GM03348 (cell line): ENCODE measurements at regions not wholly inside any gene's neighbourhood (a gene's known extent, or its start where the extent isn't known, plus 50 kb on each side); places are given as distances from the start of the nearest gene placed in this dataset.
A peak's percentile ranks its signal among the peaks of the same experiment; 100 is the strongest.

Source experiments
- DNase-seq: peaks from one replicate; pipeline ENCODE4 v3.0.0; 2012; ENCODE audit warnings: low spot score

DNA sequence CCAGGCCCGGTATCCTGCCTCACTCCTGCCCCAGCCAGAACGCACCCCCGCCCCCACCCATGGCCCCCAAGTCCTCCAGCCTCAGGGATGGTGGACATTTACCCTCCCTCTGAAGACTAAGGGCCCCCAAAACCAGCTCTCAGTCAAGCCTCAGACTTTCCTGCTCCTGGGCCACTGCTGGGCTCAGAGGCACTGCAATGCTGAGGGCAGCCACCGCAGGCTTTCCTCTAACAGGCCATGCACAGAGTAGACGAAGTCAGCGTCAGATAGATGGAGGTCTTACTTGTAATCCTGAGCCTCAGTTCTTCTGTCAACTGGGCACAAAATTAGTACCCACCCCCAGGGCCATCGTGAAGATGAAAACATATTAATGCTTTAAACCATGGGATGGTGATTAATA, 92.6 kb downstream of the TTC32 start:
- no peak for DNase-seq

DNA sequence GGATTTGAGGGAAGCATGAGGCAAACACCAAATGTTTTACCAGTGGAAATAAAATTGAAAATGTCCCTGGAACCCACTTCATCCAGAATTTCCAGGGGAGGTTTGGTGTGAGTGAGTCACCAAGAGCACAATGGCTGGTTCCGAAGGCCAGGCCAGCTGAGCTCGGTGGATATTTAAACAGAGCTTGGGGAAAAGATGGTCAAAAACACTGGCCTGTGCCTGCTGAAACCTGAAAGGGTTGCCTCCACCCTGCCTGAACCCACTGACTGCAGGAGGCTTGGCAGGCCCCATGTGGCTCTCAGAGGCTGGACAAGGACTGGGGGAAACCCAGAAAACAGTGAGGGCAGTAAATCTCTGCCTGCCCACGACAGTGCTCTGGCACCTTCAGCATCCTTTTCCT, 93.9 kb downstream of the TTC32 start:
- no peak for DNase-seq

DNA sequence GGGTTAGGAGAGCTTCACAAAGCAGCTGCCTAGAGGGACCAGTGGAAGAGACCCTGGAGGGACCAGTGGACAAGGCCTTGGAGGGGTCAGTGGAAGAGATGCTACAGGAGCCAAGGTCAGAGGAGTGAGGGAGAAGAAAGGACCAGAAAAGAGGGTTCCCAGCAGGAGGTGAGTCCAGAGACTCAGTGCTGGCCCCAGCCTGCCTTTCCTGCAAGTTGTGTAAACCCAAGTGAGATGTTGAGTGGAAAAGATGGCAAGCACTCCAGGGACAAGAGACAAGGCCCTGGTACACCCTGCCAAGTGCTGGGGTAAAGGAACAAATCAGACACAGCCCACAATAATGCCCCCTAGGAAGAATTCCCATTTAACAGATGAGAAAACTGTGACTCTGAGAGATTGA, 94.4 kb downstream of the TTC32 start:
- no peak for DNase-seq

DNA sequence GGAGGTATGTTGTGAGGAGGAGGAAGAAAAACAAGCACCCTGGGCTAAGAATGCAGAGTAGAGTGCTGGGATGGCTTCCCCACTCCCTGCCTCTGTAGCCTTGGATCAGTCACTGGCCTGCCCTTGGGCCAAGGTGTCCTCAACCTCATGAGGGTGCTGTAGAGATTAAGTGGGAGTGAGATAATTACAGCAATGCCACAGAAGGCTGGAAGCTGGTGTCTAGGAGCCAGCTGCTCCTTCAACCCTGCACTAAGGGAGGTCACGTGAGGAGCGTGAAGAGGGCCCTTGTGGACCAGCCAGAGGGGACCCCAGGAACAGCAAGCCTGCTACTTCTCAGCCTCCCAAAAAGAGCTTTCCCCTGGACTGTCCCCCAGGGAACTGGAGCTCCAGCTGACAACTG, 95.2 kb downstream of the TTC32 start:
- no peak for DNase-seq

DNA sequence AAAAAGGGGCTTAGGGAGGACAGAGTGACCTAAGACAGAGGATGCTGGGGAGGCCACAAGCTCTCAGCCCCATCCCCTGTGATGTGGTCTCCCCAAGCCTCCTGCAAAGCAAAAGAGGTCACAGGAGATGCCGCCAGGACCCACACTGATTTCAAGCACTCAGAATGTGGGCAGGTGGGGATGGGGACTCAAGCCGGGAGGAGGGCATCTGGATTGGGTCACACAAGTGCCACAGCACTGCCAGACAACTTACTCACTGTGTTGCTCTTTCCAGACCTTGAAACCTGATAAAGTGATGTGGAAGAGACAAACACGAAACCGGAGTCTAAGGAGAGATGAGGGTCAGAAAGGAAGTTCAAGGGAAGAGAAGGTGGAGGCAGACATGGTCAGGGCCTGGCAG, 95.7 kb downstream of the TTC32 start:
- DNase-seq: no peak

DNA sequence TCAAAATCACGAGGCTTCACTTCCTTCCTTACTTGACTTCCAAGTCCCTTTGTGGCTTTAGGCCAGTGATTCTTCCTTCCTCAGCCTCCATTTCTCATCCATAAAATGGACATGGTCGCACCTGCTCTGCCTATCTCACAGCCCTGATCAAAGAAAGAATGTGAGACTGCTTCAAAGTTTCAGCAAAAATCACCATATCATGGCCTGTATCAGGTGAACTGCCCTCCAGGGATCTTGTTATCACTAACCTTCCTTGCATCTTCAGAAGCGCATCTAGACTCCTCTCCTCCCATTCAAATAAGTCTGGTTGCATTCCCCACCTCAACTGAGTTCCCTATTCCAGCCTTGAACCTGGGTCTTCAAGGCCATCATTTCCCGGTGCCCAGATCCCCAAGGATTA, 96.5 kb downstream of the TTC32 start:
- DNase-seq: no peak

DNA sequence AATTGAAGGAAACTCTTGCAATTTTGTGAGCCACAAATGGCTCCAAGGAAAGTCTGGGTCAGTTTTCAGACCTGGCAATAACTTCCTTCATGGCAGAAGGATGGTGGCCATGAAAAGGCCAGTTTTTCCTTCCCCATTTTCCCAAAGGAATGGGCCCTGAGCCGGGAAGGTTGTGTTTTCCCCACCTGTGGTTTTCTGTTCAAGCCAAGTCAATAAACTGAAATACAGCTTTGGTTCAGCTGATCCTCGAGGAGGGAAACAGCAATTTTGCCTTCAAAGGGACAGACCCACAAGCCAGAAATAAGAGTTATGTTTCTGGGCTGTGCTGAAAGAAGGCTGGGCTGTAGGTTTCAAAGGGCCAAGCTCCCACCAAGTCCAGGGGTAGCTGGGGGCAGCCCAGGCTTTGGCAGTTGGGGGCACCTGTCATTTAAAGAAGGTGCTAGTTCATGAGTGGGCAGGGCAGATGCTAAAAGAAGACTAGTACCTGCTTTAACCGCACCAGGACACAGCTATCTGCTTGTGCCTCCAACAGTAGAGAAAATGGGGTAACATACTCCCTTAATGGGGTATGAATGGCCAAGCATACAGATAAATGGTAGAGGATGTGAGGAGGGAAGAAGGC, 97.0 kb downstream of the TTC32 start:
- DNase-seq: no peak

DNA sequence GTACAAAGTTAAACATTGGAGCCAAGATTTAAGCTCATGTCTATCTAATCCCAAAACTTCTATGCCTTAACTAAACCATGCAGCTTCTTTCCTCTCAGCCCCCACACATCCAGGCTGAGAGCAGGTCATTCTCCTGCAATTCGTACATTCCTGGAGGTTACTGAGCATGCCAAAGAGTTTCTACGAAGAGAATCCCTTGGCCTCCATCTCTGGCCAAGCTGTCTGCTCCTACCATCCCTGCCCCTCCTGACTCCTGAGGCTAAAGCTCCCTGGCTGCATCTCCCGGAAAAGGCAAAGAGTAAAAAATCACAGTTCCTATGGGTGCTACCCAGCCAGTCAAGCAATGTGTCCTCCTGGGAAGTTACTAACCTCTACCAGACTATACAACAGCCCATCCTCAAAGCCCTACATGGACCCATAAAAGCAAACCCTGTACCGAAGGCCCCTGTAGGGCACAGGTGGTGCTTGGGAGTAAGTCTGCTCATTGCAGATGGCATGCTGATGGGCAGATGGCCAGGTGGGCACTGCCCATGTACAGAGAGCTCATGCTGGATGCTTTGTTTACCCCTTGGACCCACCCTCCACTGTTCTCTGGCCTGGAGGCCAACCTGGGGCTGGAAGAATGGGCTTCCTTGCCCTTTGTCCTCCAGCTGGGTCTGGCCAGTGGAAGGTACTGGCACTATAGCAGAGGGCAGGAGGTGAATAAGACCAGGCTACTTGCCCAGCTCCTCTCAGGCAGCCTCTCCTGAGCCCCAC, 99.5 kb downstream of the TTC32 start:
- peak; percentile 59 for DNase-seq

DNA sequence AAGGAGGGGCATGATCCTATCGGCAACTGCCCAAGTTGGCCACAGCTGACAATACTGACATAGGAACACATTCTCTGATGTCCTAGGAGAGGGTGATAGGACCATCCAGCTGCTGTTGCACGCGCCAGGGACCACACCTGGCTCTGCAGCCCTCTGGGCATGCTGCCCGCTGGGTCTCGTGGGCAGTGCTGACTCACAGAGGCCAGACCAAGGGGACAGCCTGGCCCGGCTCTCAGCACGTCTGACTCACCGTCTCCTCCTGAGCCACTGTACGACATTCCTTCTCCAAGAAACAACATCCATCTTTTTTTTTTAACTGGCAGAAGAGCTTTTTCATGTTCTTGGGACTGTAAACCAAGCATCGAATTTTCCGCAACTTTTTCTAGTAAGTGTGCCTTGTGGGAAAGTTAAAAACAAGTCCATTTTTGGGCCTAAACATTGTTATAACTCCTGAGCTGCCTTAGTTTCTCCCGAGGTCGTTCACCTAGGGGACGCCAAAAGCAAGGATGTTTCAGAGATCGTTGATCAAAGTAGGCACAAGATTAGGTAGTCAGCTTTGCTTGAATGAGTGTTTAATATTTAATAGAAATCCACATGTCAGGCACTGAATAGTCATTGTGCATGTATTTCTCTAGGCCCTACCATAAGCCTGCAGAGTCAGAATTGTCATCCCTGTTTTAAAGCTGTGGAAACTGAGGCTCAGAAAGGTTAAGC, 100.3 kb downstream of the TTC32 start:
- DNase-seq: peak; percentile 94

DNA sequence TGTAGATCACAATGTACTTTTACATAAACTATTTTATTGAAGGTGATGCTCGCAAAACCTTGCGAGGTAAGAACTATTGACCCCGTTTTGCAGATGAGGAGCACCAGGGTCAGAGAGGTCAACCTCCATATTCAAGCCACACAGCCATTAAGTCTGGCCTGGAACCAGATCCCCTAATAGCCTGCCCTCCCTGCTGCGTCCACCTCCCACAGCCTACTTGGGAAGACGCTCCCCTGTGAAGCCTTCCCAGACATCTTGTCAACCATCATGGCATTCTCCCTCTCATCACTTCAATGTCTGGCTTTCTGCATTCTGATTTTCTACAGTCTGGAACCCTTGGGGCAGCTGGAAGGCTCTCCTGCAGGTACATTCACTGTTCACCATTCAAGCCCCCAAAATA, 101.0 kb downstream of the TTC32 start:
- DNase-seq: no peak

DNA sequence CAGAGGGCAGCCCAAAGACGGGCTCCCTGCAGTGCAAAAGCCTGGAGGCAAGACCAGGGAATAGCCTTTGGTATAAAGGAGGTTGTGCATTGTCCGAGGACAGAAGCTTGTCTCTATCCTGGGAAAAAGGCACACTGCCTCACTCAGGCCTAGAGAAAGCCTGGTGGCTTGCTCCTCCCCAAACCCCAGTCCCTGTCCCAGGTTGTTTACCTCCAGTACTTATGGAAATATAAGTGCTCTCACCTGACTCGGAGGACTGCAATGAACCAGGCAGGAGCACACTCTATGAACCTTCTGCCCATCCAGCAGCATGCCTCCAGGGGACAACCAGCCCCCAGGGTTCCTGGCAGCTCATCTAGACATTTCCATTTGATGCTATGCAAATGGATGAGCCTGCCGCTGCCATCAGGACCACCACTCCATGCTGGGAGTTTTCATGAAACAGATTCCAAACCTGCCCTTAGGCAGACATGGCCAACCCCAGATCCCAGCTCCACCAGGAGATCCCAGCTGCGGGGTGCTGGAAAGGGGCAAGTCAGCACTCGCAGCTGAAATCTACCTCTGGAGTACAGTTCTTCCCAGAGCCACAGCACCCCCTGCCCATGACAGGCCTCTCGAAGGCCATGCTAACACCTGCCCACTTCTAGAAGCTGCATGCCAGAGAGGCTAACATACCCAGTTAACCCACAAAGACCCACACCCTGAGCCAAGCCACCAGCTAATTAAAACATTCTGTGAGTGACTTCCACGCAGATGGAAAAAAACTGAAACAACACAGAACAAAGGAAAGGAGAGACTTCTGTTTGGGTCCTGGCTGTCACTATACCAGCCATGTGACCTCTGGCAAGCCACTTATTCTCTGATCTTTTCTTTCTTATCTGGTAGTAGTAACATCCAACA, 101.7 kb downstream of the TTC32 start:
- no peak for DNase-seq

DNA sequence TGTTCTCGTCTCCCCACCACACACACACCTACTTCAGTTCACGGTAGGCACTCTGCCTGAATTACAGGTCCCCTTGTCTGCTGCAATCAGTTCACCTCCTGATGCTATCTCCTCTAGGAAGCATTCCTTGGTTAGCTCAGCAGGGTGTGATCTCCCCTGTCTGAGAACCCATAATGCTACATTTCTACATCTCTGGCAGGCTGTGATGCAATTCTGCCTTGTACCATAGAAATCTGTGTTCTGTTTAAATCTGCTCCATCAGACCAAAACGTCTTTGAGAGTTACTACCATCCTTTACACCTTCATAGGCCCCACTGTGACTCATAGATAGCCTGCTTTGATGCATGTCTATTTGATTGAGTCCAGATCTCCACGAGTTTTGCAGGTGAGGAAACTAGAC, 103.9 kb downstream of the TTC32 start:
- DNase-seq: no peak

DNA sequence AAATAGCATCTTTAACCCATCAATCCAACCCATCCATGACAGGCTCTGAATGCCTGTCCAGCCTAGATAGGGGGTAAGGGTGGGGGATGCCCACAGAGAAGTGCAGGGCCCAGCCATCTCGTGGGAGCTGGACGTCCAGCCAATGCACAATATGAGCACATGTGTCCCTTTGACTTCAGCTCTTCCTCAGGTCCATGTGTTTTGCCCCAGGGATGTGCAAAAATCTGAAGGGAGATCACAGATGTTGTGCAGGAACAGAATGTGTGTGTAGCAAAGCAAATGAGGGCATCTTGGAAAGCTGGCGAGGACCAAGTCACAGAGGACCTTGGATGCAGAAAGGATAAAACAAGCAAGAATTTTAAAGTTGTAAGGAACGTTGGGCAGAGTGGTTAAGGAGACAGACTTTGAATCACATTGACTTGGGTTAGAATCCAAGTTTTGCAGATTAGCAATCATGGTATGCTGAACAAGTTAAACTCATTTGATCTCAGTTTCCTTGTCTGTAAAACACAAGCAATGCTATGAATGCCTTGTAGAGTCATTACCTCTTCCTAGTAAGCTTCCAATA, 104.5 kb downstream of the TTC32 start:
- no peak for DNase-seq

DNA sequence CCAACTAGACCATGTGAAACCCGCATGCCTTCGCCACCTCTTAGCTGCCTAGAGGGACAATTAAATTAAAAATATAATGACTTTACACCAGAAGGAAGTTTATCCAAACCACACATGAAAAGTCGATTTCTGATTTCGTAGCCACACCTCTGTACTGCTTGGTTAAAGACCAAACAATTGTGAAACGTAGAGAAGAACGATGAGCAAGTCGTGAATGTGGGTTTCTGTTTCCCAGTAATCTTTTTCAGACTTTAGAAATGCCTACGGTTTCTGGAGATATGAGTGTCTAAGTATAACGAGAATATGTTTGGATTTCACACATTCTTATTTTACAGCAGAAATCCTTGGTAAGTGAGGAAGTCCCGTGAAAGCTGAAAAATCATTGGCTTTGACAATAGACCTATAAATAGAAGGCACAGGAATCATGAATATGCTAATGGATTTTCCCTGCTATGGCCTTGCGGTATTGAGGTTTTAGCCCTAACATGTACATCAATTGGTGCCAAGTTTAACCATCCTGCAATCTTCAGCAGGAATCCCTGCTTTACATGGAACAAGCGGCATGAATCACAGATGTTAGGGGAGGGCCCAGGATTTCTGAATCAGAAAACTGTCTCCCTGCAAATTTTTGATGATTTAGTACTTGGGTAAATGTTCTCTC, 105.6 kb downstream of the TTC32 start:
- peak; percentile 87 for DNase-seq

DNA sequence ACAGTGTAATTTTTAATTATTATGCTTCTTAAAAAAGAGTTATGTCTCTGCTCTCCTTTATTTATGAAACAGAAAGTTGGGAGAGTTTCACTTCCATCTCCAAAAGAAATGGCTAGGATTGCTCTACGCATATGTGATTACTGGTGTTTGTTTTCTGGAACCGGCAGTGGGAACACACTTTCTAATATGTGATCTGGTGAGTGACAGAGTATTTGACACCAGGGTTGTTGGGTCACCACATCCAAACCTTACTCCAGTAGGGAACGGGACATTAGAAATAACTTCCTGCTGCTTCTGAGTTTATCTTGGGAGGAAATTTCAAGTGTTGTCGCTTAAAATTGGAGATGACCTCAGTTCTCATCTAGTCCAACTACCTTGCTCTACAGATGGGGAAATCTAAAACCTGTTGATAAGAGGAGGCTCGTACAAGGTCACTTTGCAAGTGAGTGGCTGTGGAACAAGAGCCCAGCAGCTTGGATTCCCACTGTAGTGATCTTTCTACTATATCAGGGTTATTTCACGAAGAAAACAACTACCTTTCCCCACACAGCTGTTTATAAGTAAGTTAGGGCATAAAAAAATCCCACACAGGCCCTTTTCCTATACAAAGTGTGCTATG, 108.5 kb downstream of the TTC32 start:
- DNase-seq: no peak

DNA sequence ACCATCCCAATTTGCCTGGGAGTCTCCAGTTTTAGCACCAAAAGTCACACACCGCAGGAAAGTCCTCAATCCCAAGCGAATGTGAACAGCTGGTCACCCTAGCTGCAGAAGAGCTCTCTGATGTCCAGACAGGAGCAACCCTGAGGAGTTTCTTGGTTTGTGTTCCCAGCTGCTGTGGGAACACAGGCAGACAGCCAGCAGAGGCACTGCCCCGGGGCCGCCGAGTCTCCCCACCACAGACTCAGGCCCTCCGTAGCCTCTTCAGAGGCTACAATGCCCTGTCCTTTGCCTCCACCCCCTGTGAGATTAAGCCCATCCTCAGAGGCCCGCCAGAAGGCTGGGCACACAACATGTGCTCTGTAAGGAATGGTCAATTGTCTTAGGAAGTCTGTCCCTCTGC, 111.5 kb downstream of the TTC32 start:
- no peak for DNase-seq

DNA sequence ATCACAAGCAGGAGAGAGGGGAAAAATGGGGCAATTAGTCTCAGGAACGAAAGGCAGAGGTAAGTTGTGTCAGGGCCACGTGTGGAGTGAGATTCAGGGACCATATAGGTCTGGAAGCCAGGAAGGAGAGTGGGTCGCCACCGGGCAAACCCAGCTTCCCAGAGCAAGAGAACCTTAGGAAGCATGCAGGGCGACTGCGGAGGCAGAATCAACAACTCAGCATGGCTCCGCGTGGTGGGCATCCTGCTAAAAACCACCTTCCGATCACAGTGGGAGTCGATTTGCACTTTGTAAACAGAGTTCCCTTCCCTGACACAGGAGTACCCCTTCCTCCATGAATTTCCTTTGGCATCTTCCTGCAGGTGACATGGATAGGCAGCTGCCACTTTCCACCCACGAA, 114.6 kb downstream of the TTC32 start:
- DNase-seq: no peak

DNA sequence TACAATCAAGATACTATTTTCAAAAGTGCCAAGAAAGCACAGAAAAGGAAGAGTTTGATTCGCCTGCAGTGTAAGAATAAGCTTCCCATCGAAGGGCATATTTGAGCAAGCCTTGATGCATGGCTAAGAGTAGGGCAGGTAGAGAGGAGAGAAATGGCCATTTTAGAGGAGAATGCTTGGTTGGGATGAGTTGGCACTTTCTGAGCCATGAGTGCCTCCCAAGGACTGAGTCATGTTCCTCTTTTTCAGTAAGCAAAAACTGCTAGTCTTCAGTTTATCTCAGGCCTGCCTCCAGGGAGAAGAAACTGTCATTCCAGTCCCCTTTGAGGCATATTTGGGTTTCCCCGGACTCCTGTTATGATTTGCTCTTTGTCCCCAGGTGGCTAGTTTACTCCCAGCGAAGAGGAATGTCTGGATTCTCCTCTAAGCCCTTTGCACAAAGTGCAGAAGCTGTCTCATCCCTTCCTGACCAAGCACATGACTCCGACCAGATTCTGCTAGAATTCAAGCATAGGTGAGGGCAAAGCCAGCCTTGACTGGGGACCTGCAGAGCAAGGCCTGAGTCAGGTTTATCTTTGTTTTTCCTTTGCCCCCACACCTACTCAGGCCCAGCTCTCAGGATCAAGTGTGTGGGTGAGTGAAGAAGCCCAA, 115.2 kb downstream of the TTC32 start:
- peak; percentile 70 for DNase-seq

DNA sequence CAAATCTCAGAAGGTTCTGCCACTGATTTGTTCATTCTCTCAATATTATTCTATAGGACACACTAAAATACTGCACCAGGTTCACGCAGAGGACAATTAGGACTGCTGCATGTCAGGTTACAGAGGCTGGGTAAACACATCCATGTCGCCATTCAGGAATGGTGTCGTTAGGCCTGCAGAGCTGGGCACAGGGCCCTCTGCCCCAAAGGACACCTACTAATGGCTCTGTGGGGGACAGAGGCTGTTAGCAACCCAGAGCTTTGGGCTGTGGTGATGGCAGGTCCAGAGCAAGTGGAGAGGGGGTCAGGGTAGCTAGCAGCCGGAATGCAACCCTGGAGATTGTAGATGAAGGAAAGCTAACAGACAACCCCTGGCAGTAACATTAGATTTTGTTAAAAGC, 115.9 kb downstream of the TTC32 start:
- DNase-seq: no peak

DNA sequence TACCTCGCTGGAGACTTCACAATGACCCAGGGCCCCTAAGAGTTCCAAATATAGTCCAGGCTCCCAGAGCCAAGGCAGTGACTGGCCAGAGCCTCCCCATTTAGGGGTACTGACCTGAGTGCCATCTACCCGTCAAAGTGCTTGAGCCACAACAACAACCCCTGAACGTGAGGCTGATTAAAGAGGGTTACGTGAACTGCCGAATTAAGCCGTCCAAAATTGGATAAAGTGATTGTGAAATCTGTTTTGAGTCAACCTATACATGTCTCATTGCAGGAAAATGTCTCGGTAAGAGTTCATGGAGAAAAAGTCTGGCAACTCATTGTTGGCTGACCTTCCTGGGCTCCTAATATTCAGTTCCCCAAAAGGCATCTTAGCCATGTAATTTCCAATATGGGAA, 116.3 kb downstream of the TTC32 start:
- DNase-seq: peak; percentile 49

DNA sequence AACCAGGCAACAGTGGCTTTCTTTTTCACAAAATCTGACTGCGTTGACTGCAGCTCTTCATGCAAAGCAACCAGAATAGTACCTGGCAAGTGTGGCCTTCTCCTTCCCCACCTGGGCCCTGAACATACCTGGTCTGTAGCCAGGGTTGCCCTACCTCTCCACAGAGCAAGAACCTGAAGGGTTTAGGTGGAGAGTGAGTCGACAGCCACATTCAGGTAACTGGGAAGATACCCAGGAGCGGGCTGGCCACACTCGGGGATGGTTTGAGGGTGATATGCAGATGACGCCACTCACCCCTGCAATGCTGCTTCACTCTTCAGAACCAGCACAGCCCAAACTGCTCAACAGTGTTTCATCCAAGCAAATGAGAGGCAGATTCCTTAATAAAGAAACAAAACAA, 117.3 kb downstream of the TTC32 start:
- DNase-seq: no peak
